ENCODE measurements at regions not wholly inside any gene's neighbourhood (a gene's known extent, or its start where the extent isn't known, plus 50 kb on each side); places are given as distances from the start of the nearest gene placed in this dataset.

DNA sequence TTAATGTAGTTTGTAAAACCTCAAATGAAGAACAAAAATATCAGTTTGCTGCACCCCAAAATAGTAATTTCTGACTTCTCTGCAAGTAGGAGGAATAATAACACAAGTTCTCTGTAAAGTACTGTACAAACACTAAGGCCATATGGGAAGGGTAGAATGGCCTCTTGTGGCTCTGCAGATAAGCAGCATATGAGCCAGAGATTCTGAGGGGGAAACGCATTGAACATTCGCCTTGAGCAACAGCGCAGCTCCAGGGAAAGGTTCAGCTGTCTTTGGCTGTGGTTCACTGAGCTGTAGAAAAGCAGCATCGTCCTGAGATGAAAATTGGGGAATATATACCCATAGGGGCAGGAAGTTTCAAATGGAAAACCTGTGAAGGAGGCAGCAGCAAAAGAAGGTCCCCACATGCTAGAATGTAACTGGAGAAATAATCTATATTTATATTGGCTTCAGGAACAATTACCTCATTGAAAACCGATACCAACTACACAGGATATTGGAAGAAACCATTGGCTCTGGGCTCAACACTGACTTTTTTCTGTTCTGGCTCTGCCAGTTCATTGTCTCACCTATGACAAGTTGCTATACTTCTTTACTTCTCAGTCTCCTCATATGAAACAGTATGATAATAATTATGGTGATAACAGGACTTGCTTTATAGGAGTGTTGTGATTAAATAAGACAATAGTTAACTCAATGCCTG lies 357.6 kb upstream of the CPEB2 start:
- ATAC-seq (no peak), DNase-seq (no peak)
- Histone ChIP-seq H3K4me1 (no peaks in the 10 kb centered on the region), H3K4me3 (no peak overlapping the region), H3K36me3 (no peaks in the 10 kb centered on the region), H3K27me3 (no peaks in the 10 kb centered on the region), H3K27ac (no peak overlapping the region), H3K9me3 (no peaks in the 10 kb centered on the region)
- no peak for TF ChIP-seq POLR2A (IDR thresholded peaks at IDR 0.05)
- TF ChIP-seq, protein P1, sequence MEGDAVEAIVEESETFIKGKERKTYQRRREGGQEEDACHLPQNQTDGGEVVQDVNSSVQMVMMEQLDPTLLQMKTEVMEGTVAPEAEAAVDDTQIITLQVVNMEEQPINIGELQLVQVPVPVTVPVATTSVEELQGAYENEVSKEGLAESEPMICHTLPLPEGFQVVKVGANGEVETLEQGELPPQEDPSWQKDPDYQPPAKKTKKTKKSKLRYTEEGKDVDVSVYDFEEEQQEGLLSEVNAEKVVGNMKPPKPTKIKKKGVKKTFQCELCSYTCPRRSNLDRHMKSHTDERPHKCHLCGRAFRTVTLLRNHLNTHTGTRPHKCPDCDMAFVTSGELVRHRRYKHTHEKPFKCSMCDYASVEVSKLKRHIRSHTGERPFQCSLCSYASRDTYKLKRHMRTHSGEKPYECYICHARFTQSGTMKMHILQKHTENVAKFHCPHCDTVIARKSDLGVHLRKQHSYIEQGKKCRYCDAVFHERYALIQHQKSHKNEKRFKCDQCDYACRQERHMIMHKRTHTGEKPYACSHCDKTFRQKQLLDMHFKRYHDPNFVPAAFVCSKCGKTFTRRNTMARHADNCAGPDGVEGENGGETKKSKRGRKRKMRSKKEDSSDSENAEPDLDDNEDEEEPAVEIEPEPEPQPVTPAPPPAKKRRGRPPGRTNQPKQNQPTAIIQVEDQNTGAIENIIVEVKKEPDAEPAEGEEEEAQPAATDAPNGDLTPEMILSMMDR (IDR thresholded peaks at IDR 0.05 in 4 of 5, conservative IDR thresholded peaks at IDR 0.05 in 1 of 5), result no peak
- intact Hi-C loops (cut with DNase I; ENCODE audit: low total_unique reads), result no loop called here
- in situ Hi-C loops (cut with MboI; ENCODE audit: low sequenced_read_pairs in 4 of 4), result no loop called here

DNA sequence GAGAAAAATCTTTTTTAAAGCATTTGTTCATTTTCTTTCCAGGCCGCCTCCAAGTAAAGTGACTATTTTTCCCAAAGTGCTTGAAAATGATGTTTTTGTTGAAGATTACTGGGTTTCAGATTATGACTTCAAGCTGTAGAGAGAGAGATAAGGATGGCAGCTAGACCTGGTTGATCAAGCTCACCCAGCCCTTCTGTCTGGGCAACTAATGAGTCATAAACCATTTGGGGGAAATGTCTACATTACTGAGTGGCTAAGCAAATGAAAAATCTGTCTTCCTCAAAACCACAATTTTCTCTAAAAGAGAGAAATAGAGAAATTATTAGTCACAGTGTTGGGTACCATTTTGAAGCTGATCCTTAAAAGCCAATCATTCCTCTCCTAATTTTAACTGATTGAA lies 355.4 kb upstream of the CPEB2 start:
- no peaks in the 10 kb centered on the region for H3K4me1 ChIP-seq
- intact Hi-C loops (cut with DNase I; ENCODE audit: low total_unique reads) (no loop called here), in situ Hi-C loops (cut with MboI; ENCODE audit: low sequenced_read_pairs in 4 of 4) (no loop called here)
- no peak overlapping the region for H3K27ac ChIP-seq
- DNase-seq (no peak), ATAC-seq (no peak)
- H3K9me3 ChIP-seq, result no peaks in the 10 kb centered on the region
- no peaks in the 10 kb centered on the region for H3K27me3 ChIP-seq
- H3K4me3 ChIP-seq, result no peak overlapping the region
- TF ChIP-seq, protein P1 (IDR thresholded peaks at IDR 0.05 in 4 of 5, conservative IDR thresholded peaks at IDR 0.05 in 1 of 5), result no peak
- no peak for TF ChIP-seq POLR2A (IDR thresholded peaks at IDR 0.05)
- no peaks in the 10 kb centered on the region for H3K36me3 ChIP-seq

DNA sequence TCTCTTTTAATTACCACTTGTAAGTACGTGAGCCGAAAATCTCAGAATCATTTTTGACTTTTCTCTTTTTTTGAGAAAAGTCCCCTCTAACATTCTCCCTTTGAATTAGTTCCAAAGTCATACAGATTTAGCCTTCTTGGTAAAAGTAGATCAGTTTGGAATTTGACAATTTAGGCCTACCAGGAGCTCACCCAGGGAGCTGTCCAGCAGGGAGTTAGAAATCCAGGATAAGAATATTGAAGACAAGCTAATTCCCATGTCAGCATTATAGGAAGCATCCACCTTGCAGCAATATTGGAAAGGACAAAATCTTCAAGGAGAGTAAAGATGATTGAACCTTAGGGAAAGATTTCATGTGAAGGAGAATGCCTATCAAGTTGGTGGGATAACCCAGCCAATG lies 352.2 kb upstream of the CPEB2 start:
- in situ Hi-C loops (cut with MboI; ENCODE audit: low sequenced_read_pairs in 4 of 4) (no loop called here), intact Hi-C loops (cut with DNase I; ENCODE audit: low total_unique reads) (no loop called here)
- no peak for ATAC-seq

DNA sequence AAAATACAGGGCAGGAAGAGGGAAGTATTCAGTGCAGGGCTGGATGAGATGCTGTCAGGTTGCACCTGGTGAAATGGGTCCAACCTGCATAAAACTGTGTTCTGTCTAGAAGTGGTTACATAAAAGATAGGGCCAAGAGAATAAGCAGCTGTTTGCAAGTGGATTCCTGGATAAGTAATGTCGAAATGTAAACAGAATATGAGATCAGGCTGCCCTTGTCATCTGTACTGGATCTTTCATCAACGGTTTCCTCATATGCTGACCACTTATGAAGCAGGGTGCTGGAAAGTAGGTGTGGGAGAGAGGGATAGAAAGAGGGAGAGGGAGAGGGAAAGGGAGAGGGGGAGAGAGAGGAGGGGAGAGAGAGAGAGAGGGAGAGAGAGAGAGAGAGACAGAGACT lies 349.8 kb upstream of the CPEB2 start:
- in situ Hi-C loops (cut with MboI; ENCODE audit: low sequenced_read_pairs in 4 of 4) (no loop called here), intact Hi-C loops (cut with DNase I; ENCODE audit: low total_unique reads) (no loop called here)
- ATAC-seq, result no peak

More for the DNA sequence above, 352.2 kb upstream of the CPEB2 start:
- DNase-seq, result no peak
- H3K27me3 ChIP-seq, result no peaks in the 10 kb centered on the region
- no peak overlapping the region for H3K27ac ChIP-seq
- TF ChIP-seq POLR2A (IDR thresholded peaks at IDR 0.05), result no peak
- TF ChIP-seq, protein P1 (IDR thresholded peaks at IDR 0.05 in 4 of 5, conservative IDR thresholded peaks at IDR 0.05 in 1 of 5), result no peak
- H3K4me3 ChIP-seq, result no peak overlapping the region
- H3K4me1 ChIP-seq, result no peaks in the 10 kb centered on the region
- no peaks in the 10 kb centered on the region for H3K36me3 ChIP-seq
- no peaks in the 10 kb centered on the region for H3K9me3 ChIP-seq

More for the DNA sequence above, 349.8 kb upstream of the CPEB2 start:
- Histone ChIP-seq H3K4me1 (no peaks in the 10 kb centered on the region), H3K27ac (no peak overlapping the region), H3K4me3 (no peak overlapping the region), H3K9me3 (no peaks in the 10 kb centered on the region), H3K36me3 (no peaks in the 10 kb centered on the region), H3K27me3 (no peaks in the 10 kb centered on the region)
- no peak for DNase-seq
- TF ChIP-seq, protein P1 (IDR thresholded peaks at IDR 0.05 in 4 of 5, conservative IDR thresholded peaks at IDR 0.05 in 1 of 5), result no peak
- no peak for TF ChIP-seq POLR2A (IDR thresholded peaks at IDR 0.05)

All from gastrocnemius medialis (tissue), 4 donors.